GM18870 (cell line): ENCODE measurements at regions not wholly inside any gene's neighbourhood (a gene's known extent, or its start where the extent isn't known, plus 50 kb on each side); places are given as distances from the start of the nearest gene placed in this dataset.
"Not testable (repeated sequence)": the region's sequence is repeated elsewhere in the genome, so short reads cannot be mapped to it uniquely, and the experiment has no call there.

Source experiments
- ATAC-seq: cut with Tn5 transposase; IDR thresholded peaks from one replicate; pipeline ENCODE4 v1.9.1; 2021; ENCODE audit warnings: moderate library complexity; ENCODE audit not compliant: unreplicated experiment

GRCh38 chr11:134737563-134738510 lies 325.8 kb upstream of the B3GAT1 start:
- no peak for ATAC-seq

GRCh38 chr11:134736251-134736947 lies 324.4 kb upstream of the B3GAT1 start:
- ATAC-seq, result no peak

GRCh38 chr11:134734894-134735293 lies 322.9 kb upstream of the B3GAT1 start:
- no peak for ATAC-seq

- ATAC-seq, result no peak
Measured at GRCh38 chr11:134734141-134734845, 322.3 kb upstream of the B3GAT1 start.

- ATAC-seq, result no peak
Measured at GRCh38 chr11:134733646-134734045, 321.6 kb upstream of the B3GAT1 start.

GRCh38 chr11:134731213-134731961 lies 319.3 kb upstream of the B3GAT1 start:
- ATAC-seq, result no peak

GRCh38 chr11:134730561-134731212 lies 318.6 kb upstream of the B3GAT1 start:
- no peak for ATAC-seq

GRCh38 chr11:134730101-134730500 lies 318.1 kb upstream of the B3GAT1 start:
- ATAC-seq, result no peak

- ATAC-seq, result no peak
Measured at GRCh38 chr11:134728186-134728585, 316.1 kb upstream of the B3GAT1 start.

GRCh38 chr11:134727636-134728035 lies 315.6 kb upstream of the B3GAT1 start:
- ATAC-seq, result no peak

- ATAC-seq, result no peak
Measured at GRCh38 chr11:134727204-134727603, 315.2 kb upstream of the B3GAT1 start.

GRCh38 chr11:134725716-134726639 lies 313.9 kb upstream of the B3GAT1 start:
- ATAC-seq, result no peak

GRCh38 chr11:134725211-134725610 lies 313.2 kb upstream of the B3GAT1 start:
- ATAC-seq, result no peak

- no peak for ATAC-seq
Measured at GRCh38 chr11:134724779-134725140, 312.7 kb upstream of the B3GAT1 start.

GRCh38 chr11:134724106-134724778 lies 312.2 kb upstream of the B3GAT1 start:
- no peak for ATAC-seq

- ATAC-seq, result not testable (repeated sequence)
Measured at GRCh38 chr11:134720691-134721070, 308.6 kb upstream of the B3GAT1 start.

GRCh38 chr11:134719940-134720690 lies 308.1 kb upstream of the B3GAT1 start:
- not testable (repeated sequence) for ATAC-seq

- ATAC-seq, result no peak
Measured at GRCh38 chr11:134719397-134719796, 307.4 kb upstream of the B3GAT1 start.
